Bronchial epithelial cell (primary cell): ENCODE measurements at regions not wholly inside any gene's neighbourhood (a gene's known extent, or its start where the extent isn't known, plus 50 kb on each side); places are given as distances from the start of the nearest gene placed in this dataset.

Source experiments
- DNase-seq: peaks from one replicate; pipeline ENCODE4 v3.0.0-alpha.2; 2010; ENCODE audit warnings: low read depth
- FAIRE-seq: peaks from 2 replicates; lab custom pipeline; 2011; peaks lifted over from hg19 to GRCh38; lab: Jason Lieb, UNC
- H3K27me3 ChIP-seq: 2 replicates; pipeline ENCODE4 v1.5.1; 2011; ENCODE audit warnings: low read length; ENCODE audit not compliant: control insufficient read depth, insufficient read depth
- H3K36me3 ChIP-seq: 2 replicates; pipeline ENCODE4 v1.5.1; 2011; ENCODE audit warnings: low read length; ENCODE audit not compliant: control insufficient read depth, insufficient read depth
- H3K4me3 ChIP-seq: 2 replicates; pipeline ENCODE4 v1.5.1; 2011; ENCODE audit warnings: mild to moderate bottlenecking, low read depth, low read length, control low read depth
- CTCF ChIP-seq: IDR thresholded peaks from 2 replicates; pipeline ENCODE4 v1.5.1; 2011; ENCODE audit warnings: mild to moderate bottlenecking, moderate library complexity, low read length, control low read depth, inconsistent platforms; ENCODE audit not compliant: insufficient read depth, severe bottlenecking

- no peak overlapping the region for H3K4me3 ChIP-seq
- no peak for TF ChIP-seq CTCF
- no peaks in the 10 kb centered on the region for H3K36me3 ChIP-seq
- no peaks in the 10 kb centered on the region for H3K27me3 ChIP-seq
- no peak for FAIRE-seq
- DNase-seq = no peak
These were observed 106.3 kb downstream of the GC start for GRCh38 chr4:71677568-71677967.

- TF ChIP-seq CTCF = no peak
- no peaks in the 10 kb centered on the region for H3K27me3 ChIP-seq
These were observed 114.6 kb downstream of the GC start for GRCh38 chr4:71669291-71669690.

GRCh38 chr4:71665358-71665757 is 118.5 kb downstream of the GC start:
- TF ChIP-seq CTCF = no peak
- no peaks in the 10 kb centered on the region for H3K36me3 ChIP-seq
- DNase-seq (no peak), FAIRE-seq (peak; percentile 32)
- no peaks in the 10 kb centered on the region for H3K27me3 ChIP-seq
- no peak overlapping the region for H3K4me3 ChIP-seq

More at GRCh38 chr4:71669291-71669690, 114.6 kb downstream of the GC start:
- Histone ChIP-seq H3K4me3 (no peak overlapping the region), H3K36me3 (no peaks in the 10 kb centered on the region)
- DNase-seq = no peak
- FAIRE-seq = no peak

GRCh38 chr4:71664366-71664765 is 119.5 kb downstream of the GC start:
- H3K4me3 ChIP-seq = no peak overlapping the region
- no peak for TF ChIP-seq CTCF
- no peaks in the 10 kb centered on the region for H3K36me3 ChIP-seq
- FAIRE-seq (no peak), DNase-seq (no peak)
- no peaks in the 10 kb centered on the region for H3K27me3 ChIP-seq

GRCh38 chr4:71663780-71664179 is 120.1 kb downstream of the GC start:
- Histone ChIP-seq H3K36me3 (no peaks in the 10 kb centered on the region), H3K4me3 (no peak overlapping the region), H3K27me3 (no peaks in the 10 kb centered on the region)
- FAIRE-seq = no peak
- no peak for TF ChIP-seq CTCF
- DNase-seq = no peak

GRCh38 chr4:71659979-71660378 is 123.9 kb downstream of the GC start:
- no peak for TF ChIP-seq CTCF
- Histone ChIP-seq H3K4me3 (no peak overlapping the region), H3K27me3 (no peaks in the 10 kb centered on the region), H3K36me3 (no peaks in the 10 kb centered on the region)
- DNase-seq (no peak), FAIRE-seq (no peak)
